Lower lobe of right lung (tissue), 2 donors: ENCODE measurements at regions not wholly inside any gene's neighbourhood (a gene's known extent, or its start where the extent isn't known, plus 50 kb on each side); places are given as distances from the start of the nearest gene placed in this dataset.
"Not testable (repeated sequence)": the region's sequence is repeated elsewhere in the genome, so short reads cannot be mapped to it uniquely, and the experiment has no call there.

Experiments used
- ATAC-seq, 2 donors: fragments of 200-7000 bp; cut with Tn5 transposase; one replicate each; pipeline ENCODE4 v1.9.1; 2020 to 2022; ENCODE audit warnings: mild to moderate bottlenecking in 2 of 2, moderate library complexity in 2 of 2
- DNase-seq: peaks from one replicate; pipeline ENCODE4 v3.0.0-alpha.2; 2020
- H3K27ac ChIP-seq: fragments of 200-600 bp; one replicate; pipeline ENCODE4 v1.8.0; 2022
- H3K27me3 ChIP-seq: fragments of 200-600 bp; one replicate; pipeline ENCODE4 v1.8.0; 2022; ENCODE audit warnings: low read depth
- H3K36me3 ChIP-seq: fragments of 200-600 bp; one replicate; pipeline ENCODE4 v1.8.0; 2022; ENCODE audit warnings: mild to moderate bottlenecking
- H3K4me1 ChIP-seq: fragments of 200-600 bp; one replicate; pipeline ENCODE4 v1.8.0; 2022
- H3K4me3 ChIP-seq: fragments of 200-600 bp; one replicate; pipeline ENCODE4 v1.8.0; 2022; ENCODE audit warnings: mild to moderate bottlenecking
- H3K9me3 ChIP-seq: fragments of 200-600 bp; one replicate; pipeline ENCODE4 v1.8.0; 2022
- CTCF ChIP-seq: fragments of 200-600 bp; IDR thresholded peaks from one replicate; pipeline ENCODE4 v1.8.0; 2022; ENCODE audit warnings: antibody characterized with exemption, mild to moderate bottlenecking
- intact Hi-C: fragments of 100-400 bp; cut with DNase I; formaldehyde crosslinking; loops from one replicate; pipeline ENCODE4 v1.11.0; 2022
- donor health status: DM: no; HTN: yes; CAD: no; lungs with severe emphysema.

DNA sequence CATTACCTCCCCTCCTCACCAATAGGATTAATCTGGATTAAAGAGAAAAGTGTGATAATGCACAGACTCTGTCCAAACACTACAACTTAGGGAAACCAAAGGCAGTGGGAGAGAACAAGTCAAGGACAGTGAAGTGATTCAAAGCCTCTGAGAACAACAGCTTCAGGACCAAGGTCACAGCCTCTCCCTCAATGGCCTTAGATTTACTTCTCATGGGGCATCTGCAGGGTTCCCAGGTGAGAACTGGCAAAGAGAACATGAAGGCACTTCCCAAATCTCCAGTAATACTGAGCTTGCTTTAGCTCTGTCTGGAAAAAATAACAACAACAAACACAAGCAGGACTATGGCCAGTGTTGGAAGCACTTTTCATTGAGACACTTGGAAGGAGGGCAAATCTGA lies 99.8 kb upstream of the GOLGA6L22 start:
- intact Hi-C loops, ATAC-seq, H3K36me3 ChIP-seq, H3K27ac ChIP-seq, DNase-seq, H3K4me3 ChIP-seq, H3K9me3 ChIP-seq, H3K4me1 ChIP-seq, H3K27me3 ChIP-seq: not testable (repeated sequence)

DNA sequence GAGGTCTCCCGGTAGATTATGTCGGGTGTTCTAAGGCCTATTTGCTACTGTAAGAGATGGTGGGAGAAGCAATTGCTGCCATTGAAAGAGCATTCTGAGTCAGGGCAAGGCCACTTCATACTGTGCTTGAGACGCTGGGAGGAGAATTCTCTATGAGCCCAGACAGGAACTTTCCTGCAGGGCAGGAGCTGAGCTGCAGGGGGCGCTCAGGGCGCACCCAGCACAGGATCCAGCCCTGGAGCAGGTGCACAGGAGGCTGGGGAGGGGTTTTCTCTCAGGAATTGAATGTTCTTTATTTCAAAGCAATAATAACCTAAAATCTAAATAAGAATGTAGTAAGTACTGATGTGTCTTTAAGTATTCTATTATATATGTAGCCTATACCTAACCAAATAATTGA lies 99.1 kb upstream of the GOLGA6L22 start:
- H3K36me3 ChIP-seq, H3K4me1 ChIP-seq, H3K27me3 ChIP-seq, H3K9me3 ChIP-seq, H3K27ac ChIP-seq, intact Hi-C loops, H3K4me3 ChIP-seq: not testable (repeated sequence)
- TF ChIP-seq CTCF = peak; percentile 14
- ATAC-seq = peak; percentile 80 to 89
- peak; percentile 38 for DNase-seq

- H3K27me3 ChIP-seq, H3K36me3 ChIP-seq, DNase-seq, H3K4me3 ChIP-seq, intact Hi-C loops, H3K27ac ChIP-seq, H3K4me1 ChIP-seq, H3K9me3 ChIP-seq: not testable (repeated sequence)
- peak in 1 of 2 donors; percentile 34 for ATAC-seq
Measured at GRCh38 chr15:22360696-22361095, 98.0 kb upstream of the GOLGA6L22 start.

- intact Hi-C loops, DNase-seq, H3K4me1 ChIP-seq: not testable (repeated sequence)
Measured at GRCh38 chr15:22362502-22362901, 96.2 kb upstream of the GOLGA6L22 start.

DNA sequence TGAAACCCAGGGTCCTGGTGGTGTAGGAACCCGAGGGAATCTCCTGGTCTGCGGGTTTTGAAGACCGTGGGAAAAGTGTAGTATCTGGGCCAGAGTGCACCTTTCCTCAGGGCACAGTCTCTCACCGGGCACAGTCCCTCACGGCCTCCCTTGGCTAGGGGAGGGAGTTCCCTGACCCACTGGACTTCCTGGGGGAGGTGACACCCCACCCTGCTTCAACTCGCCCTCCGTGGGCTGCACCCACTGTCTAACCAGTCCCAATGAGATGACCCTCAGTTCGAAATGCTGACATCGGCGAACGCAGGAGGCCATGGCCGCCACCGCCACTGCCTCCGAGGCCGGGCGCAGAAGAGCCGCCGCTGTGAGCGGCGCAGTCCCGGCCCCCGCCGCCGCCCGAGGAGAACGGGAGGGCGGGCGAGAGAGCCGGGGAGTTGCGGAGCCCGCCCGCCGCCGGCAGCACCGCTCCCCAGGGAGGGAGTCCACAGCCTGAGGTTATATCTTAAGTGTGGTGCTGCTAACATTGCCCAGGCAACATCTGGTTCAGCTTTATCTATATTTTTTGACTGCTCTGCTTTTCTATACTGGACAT lies 87.4 kb upstream of the GOLGA6L22 start:
- H3K9me3 ChIP-seq, H3K27ac ChIP-seq, H3K36me3 ChIP-seq, H3K27me3 ChIP-seq, intact Hi-C loops, H3K4me3 ChIP-seq, H3K4me1 ChIP-seq, DNase-seq: not testable (repeated sequence)
- ATAC-seq = peak in 1 of 2 donors; percentile 64

More at GRCh38 chr15:22362502-22362901, 96.2 kb upstream of the GOLGA6L22 start:
- not testable (repeated sequence) for H3K4me3 ChIP-seq, H3K27ac ChIP-seq, H3K9me3 ChIP-seq, H3K36me3 ChIP-seq, ATAC-seq, H3K27me3 ChIP-seq

GRCh38 chr15:22374531-22374930 lies 84.2 kb upstream of the GOLGA6L22 start:
- peak; percentile 56 to 71 for ATAC-seq
- not testable (repeated sequence) for H3K27ac ChIP-seq

DNA sequence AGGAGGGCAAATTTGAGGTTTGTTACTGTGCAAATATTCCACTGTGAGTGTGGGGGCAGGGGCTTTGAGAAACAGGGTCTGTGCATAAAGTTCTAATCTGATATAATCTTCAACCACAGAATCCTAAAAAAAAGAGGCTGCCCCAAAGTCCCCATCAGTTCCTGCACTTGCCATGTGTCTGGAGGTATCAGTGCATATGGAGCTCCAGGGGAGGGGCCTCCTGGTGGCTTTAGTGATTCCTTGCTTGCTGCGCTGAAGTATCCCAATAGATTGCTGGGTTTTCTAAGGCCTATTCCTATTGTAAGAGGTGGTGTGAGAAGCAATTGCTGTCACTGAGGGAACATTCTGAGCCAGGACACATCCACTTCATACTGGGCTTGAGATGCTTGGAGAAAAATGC lies 82.9 kb upstream of the GOLGA6L22 start:
- intact Hi-C loops, H3K27me3 ChIP-seq, DNase-seq, H3K4me1 ChIP-seq, ATAC-seq, H3K27ac ChIP-seq, H3K36me3 ChIP-seq, H3K4me3 ChIP-seq, H3K9me3 ChIP-seq: not testable (repeated sequence)

More at GRCh38 chr15:22374531-22374930, 84.2 kb upstream of the GOLGA6L22 start:
- H3K36me3 ChIP-seq, H3K9me3 ChIP-seq, DNase-seq, H3K4me1 ChIP-seq, intact Hi-C loops, H3K27me3 ChIP-seq, H3K4me3 ChIP-seq: not testable (repeated sequence)

DNA sequence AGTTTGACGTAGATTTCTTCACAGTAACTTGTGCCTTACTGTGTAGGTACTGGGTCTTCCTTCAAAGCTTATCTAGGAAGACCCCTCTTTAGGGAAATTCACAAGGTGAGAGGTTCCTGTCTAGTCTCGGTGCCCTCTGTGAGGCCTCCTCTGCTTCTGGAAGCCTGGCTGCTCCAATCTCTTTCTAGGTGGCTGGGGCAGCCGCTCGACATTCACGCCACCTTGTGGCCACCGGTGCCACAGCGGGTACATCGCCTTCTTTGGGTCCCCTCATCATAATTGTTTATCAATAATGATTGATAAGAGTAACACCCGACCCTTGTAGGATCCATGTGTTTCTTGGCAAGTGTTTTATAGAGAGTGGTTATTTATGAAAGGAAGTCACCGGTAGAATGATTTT lies 80.8 kb upstream of the GOLGA6L22 start:
- peak; percentile 49 to 61 for ATAC-seq
- H3K36me3 ChIP-seq, H3K27ac ChIP-seq, H3K27me3 ChIP-seq, DNase-seq, intact Hi-C loops, H3K9me3 ChIP-seq, H3K4me1 ChIP-seq, H3K4me3 ChIP-seq: not testable (repeated sequence)

DNA sequence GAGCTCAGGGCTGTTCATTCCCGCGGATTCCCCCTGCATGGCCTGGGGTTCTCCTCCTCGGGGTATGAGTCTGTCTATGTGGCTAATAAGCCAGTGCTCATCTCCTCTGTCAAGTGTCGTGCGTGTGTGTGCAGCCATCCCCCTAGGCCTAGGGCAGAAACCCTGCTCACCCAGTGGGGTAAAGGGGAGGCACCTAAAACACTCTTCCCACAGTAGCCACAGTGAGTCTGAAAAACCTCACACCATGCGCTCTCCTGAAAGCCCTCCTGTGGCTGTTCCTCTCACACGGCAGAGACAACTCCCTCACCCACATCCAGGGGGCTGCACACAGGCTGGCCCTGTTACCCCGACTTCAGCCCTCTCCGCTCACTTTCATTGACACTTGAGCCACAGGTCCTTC lies 71.0 kb upstream of the GOLGA6L22 start:
- H3K36me3 ChIP-seq, intact Hi-C loops, H3K27me3 ChIP-seq, H3K4me1 ChIP-seq, DNase-seq, ATAC-seq, H3K27ac ChIP-seq, H3K4me3 ChIP-seq, H3K9me3 ChIP-seq: not testable (repeated sequence)

DNA sequence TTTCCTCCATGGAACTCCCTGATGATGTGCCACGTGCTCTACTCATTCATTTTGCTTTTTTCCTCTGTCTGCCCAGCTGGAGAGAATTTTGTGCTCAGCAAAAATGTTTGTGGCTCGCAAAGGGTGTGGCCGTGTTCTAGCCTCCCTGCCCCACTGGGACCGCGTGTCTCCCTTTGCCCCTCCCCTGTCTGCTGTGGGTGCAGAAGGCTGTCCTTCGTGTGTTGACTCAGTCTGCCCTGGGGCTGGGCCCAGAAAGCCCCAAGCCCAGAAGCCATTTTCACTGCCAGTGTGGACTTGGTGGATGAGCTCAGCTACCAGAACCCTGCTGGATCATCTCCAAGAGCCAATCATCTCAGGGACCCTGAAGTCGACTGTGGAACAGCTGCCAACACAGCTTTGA lies 70.3 kb upstream of the GOLGA6L22 start:
- peak in 1 of 2 donors; percentile 57 for ATAC-seq
- DNase-seq, H3K4me3 ChIP-seq, intact Hi-C loops, H3K27me3 ChIP-seq, H3K36me3 ChIP-seq, H3K27ac ChIP-seq, H3K4me1 ChIP-seq, H3K9me3 ChIP-seq: not testable (repeated sequence)

DNA sequence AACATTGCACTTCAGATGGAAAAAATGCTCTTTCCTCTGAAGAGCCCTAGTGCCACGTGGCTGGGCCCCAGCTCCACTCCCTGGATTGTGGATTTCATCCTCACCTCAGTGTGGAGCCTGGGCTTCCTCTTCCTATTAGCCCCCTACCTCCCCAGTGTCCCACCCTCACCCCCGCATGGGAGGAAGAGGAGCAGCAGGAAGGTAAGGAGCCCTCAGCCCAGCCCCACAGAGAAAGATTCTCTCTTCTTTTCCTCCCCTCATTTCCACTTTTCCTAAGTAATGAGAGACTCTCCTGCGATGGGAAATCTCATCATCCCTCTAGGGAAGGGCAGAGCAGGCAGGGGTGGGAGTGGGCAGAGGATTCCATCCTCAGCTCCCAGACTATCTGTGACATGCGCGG lies 57.5 kb upstream of the GOLGA6L22 start:
- not testable (repeated sequence) for H3K4me1 ChIP-seq

DNA sequence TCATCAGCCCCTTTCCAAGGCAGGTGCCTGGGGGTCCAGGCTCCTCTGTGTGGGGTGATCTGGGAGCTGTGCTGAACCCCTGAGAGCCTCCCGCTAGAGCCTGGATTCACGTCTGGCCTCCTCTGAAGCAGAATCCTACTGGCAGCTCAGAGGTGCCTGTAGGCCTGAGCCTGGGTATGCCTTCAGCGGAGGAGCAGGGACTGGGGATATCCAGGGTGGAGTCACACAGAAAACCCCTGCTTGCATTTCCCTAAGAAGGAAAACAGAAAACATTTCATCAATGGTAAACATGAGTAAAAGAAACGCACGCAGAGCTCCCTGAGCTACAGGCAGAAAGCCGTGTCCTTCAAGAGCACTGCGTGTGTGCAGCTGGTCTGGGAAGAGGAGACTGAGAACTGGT lies 57.0 kb upstream of the GOLGA6L22 start:
- H3K27me3 ChIP-seq, DNase-seq, H3K36me3 ChIP-seq, H3K27ac ChIP-seq, intact Hi-C loops, H3K4me3 ChIP-seq, H3K4me1 ChIP-seq, H3K9me3 ChIP-seq: not testable (repeated sequence)
- peak in 1 of 2 donors; percentile 6 for ATAC-seq

More for the DNA sequence above, 57.5 kb upstream of the GOLGA6L22 start:
- H3K4me3 ChIP-seq, H3K27me3 ChIP-seq, intact Hi-C loops, DNase-seq, H3K27ac ChIP-seq, H3K9me3 ChIP-seq, H3K36me3 ChIP-seq: not testable (repeated sequence)
- peak in 1 of 2 donors; percentile 20 for ATAC-seq

- ATAC-seq, H3K27me3 ChIP-seq, H3K4me1 ChIP-seq, intact Hi-C loops, H3K27ac ChIP-seq, H3K4me3 ChIP-seq, H3K9me3 ChIP-seq, H3K36me3 ChIP-seq, DNase-seq: not testable (repeated sequence)
Measured at GRCh38 chr15:22405765-22406164, 52.9 kb upstream of the GOLGA6L22 start.
